ENCODE measurements at regions not wholly inside any gene's neighbourhood (a gene's known extent, or its start where the extent isn't known, plus 50 kb on each side); places are given as distances from the start of the nearest gene placed in this dataset.
"Not testable (repeated sequence)": the region's sequence is repeated elsewhere in the genome, so short reads cannot be mapped to it uniquely, and the experiment has no call there.

DNA sequence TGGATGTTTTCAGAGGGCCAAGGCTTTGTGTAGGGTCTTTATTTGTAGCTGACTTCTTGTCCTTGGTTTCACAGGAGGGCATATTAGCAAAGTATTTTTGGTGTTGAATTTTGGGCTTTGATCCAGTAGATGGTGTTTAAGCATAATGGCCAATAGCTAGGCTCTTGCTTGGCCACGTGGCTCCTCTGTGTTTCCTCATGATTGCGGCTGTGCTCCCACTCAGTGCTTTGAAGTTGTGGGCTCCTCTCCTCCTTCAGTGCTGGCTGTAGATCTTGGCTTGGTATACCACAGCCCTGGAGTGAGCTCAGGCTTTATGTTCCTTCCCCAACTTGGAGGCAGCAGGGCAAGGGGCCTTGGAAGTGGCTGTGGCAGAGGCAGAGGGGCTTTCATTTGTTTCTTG, 107.2 kb upstream of the CENPE start:
- DNase-seq, result no peak

DNA sequence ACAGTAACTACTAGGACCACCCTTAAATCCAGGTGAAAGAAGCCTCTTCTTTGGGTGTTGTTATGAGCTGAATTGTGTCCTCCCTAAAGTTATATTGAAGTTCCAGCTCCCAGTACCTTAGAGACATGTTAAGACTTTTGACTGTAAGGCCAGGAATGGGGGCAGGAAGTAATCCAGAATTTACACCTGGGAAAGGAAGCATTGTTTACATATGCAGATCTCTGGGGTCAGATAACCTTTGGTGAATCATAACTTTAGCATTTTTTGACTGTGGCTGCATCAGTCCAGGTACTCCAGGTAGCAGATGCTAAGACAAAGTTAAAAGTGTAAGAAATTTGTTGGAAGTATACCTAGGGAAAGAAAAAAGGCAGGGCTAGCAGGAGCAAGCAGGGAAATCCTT, 104.9 kb upstream of the CENPE start:
- DNase-seq, result no peak

DNA sequence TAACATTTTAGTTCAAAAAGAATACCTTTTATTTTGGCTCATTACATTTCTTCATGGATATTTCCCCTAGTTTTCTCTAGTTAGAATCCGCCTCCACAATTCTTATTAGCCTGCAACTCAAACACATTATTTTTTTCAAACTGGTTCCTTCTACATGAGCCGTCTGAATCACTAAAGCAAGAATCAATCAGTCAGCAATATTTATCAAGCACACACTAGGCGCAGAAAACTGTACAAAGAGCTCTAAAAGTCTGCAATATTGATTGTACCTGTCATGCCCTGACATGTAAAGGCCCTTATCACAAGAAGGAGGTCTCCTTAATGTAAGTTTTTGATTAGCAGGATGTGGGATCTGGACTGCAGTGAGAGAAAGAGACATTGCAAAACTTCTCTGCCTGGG, 94.8 kb upstream of the CENPE start:
- DNase-seq, result no peak

DNA sequence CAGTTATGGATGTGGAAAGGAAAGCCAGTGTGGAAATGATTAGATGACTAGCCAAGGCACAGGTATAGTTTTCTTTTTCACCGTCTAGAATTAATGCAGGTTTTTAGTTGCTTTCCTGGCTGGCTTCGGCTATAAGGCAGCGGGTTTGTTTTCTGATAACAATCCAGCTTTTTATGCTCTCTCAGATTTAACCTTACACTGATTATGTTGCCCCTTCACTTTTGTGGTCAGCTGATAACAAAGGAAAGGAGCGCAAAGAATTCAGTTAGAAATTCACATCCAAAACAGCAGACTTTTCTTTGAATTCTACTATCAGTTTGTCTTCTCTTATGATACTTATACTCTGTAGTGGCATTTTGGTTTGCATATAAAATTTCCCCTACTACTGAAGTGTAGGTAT, 94.2 kb upstream of the CENPE start:
- no peak for DNase-seq

DNA sequence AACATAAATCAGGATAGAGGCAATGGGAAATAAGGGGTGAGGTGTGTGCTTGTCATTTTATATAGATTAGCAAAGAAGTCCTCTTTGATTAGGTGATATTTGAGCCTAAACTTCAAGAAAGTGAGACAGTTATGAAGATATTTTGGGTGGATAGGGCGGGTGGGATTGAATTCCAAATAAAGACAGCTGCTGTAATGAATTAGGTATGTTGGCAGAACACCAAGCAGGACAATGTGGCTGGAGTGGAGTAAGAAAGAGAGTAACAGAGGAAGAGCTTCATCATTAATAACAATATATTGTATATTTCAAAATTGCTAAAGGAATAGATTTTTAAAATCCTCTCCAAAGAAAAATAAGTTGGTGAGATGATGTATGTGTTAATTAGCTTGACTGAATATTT, 91.0 kb upstream of the CENPE start:
- no peak for DNase-seq

DNA sequence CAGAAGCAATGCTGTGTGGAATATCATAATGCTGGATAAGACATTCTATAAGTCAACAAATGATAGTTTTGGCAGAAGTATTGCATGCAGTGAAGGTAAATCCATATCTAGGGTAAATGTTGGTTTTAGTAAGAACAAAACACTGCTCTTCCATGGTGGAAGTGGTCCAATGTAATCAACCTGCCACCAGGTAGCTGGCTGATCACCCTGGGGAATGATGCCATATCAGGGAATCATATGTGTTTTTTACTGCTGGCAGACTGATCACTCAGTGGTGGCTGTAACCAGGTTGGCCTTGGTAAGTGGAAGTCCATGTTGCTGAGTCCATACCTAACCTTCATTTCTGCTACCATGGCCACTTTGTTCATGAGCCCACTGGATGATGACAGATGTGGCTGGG, 74.0 kb upstream of the CENPE start:
- no peak for DNase-seq

DNA sequence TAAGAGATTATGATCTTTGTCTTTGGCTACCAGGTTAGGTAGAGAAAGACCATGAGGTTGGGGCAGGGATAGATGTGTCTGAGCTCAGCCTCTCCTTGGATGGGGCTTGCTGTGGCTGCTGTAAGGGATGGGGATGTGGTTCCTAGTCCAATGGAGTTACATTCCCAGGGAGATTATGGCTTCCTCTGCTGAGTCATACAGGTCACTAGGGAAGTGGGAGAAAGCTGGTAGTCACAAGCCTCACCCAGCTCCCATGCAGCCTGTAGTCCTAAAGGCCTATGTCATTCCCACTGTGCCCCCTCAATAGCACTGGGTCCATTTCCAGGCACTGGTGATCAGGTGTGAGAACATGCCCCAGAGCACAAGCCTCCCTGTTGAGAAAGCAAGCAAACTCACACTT, 70.6 kb upstream of the CENPE start:
- DNase-seq, result no peak

DNA sequence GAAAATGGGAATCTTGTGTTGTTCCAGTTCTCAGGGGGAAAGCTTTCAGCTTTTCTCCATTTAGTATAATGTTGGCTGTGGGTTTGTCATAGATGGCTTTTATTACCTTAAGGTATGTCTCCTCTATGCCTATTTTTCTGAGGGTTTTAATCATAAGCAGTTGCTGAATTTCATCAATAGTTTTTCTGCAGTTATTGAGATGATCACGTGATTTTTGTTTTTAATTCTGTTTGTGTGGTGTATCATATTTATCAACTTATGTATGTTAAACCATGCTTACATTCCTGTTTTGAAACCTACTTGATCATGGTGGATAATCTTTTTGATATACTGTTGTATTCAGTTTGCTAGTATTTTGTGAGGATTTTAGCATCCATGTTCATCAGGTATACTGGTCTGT, 66.8 kb upstream of the CENPE start:
- no peak for DNase-seq

DNA sequence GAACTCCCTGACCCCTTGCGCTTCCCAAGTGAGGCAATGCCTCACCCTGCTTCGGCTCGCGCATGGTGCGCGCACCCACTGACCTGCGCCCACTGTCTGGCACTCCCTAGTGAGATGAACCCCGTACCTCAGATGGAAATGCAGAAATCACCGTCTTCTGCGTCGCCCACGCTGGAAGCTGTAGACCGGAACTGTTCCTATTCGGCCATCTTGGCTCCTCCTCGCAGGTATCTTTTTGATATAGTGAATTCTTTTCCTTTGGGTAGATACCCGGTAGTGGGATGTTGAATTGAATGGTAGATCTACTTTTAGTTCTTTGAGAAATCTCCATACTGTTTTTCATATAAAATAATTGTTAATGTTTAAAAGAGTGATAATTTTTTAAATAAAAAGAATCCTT, 57.9 kb upstream of the CENPE start:
- DNase-seq, result not testable (repeated sequence)

Data from NCI-H1048 (cell line).